ENCODE measurements at regions not wholly inside any gene's neighbourhood (a gene's known extent, or its start where the extent isn't known, plus 50 kb on each side); places are given as distances from the start of the nearest gene placed in this dataset.

DNA sequence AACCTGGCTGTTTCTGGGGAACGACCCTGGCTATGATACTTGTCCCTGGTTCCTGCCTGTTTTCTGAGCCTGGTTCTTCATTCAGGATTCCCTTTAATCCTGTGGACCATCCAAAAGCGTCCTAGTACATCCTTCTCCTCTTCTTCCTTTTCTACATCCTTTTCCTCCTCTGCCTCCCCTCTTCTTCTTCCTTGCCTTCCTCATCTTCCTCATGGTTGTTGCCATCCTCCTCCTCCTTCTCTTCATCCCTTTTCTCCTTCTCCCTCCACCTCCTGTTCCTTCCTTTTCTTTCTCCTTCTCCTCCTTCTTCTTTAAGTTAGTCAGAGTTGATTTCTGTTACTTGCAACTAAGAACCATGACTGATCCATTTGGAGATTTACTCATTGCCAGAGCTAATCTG, 197.8 kb downstream of the FOXD2 start:
- Histone ChIP-seq H2BK120ac (replicated peaks; ENCODE audit: low read depth, low read length) (no peak overlapping the region), H3K79me1 (ENCODE audit: low read depth, low read length) (no peaks in the 10 kb centered on the region), H3K23ac (ENCODE audit: insufficient read length) (no peak overlapping the region), H4K5ac (ENCODE audit: insufficient read length, low read depth, low read length) (no peak overlapping the region), H2BK5ac (ENCODE audit: low read depth, low read length) (no peak overlapping the region), H2AK5ac (ENCODE audit: low read depth, low read length) (no peak overlapping the region), H3K27me3 (replicated peaks in 1 of 4; ENCODE audit: control insufficient read depth in 3 of 4, extremely low read depth in 1 of 4, insufficient read depth in 3 of 4, low read length in 3 of 4) (no peaks in the 10 kb centered on the region), H3K4me3 (ENCODE audit: extremely low read depth in 1 of 4, insufficient read depth in 2 of 4, low read depth in 3 of 4, low read length in 4 of 4) (no peak overlapping the region), H4K20me1 (replicated peaks in 1 of 2; ENCODE audit: control insufficient read depth in 1 of 2, insufficient read depth in 2 of 2, low read length in 2 of 2) (no peaks in the 10 kb centered on the region), H4K8ac (ENCODE audit: extremely low read depth, insufficient read depth, low read length) (no peak overlapping the region), H3K4me2 (ENCODE audit: insufficient read depth in 1 of 2, low read depth in 2 of 2, low read length in 2 of 2) (no peak overlapping the region), H4K91ac (replicated peaks; ENCODE audit: insufficient read length, low read length) (no peak overlapping the region), H2AFZ (ENCODE audit: low read length) (no peak overlapping the region), H3K18ac (ENCODE audit: extremely low read depth, low read length) (no peak overlapping the region), H2BK12ac (ENCODE audit: low read depth, low read length) (no peak overlapping the region), H3K4ac (replicated peaks; ENCODE audit: insufficient read length, low read depth, low read length) (no peak overlapping the region), H3K56ac (replicated peaks; ENCODE audit: insufficient read length, low read depth, low read length) (no peak overlapping the region), H3K14ac (ENCODE audit: insufficient read length) (no peak overlapping the region), H3K4me1 (replicated peaks in 1 of 4; ENCODE audit: control insufficient read depth in 3 of 4, insufficient read depth in 4 of 4, low read length in 3 of 4) (peaks cover 0 to 3% (median 0%) of the 10 kb centered on the region in 4 experiments; a peak in 2 of 7 replicates), H3K23me2 (ENCODE audit: low read depth, low read length) (no peaks in the 10 kb centered on the region), H3K27ac (ENCODE audit: low read depth, low read length) (no peak overlapping the region), H2BK20ac (ENCODE audit: low read length) (no peak overlapping the region), H3K36me3 (ENCODE audit: control insufficient read depth in 2 of 4, insufficient read depth in 4 of 4, low read length in 3 of 4) (no peaks in the 10 kb centered on the region), H3K9ac (replicated peaks in 1 of 4; ENCODE audit: extremely low read depth in 1 of 4, low read depth in 3 of 4, low read length in 3 of 4) (no peak overlapping the region), H3K9me3 (ENCODE audit: insufficient read depth in 2 of 2, low read depth in 1 of 2, low read length in 1 of 2) (no peaks in the 10 kb centered on the region), H2BK15ac (ENCODE audit: low read length) (no peak overlapping the region), H3K79me2 (ENCODE audit: control insufficient read depth in 1 of 2, insufficient read depth in 2 of 2, low read length in 2 of 2) (no peaks in the 10 kb centered on the region)
- POLR2A ChIA-PET (ENCODE audit: partially characterized antibody): no interaction called here
- DNase-seq (ENCODE audit: low read depth in 1 of 2, low spot score in 2 of 2) (no peak), FAIRE-seq (no peak)
- 96% methylated on average over 2 of the region's 2 CpGs; no CpG with 5 or more reads in 1 of the 2 experiments for WGBS, 2 experiments (ENCODE audit: extremely low coverage in 1 of 2, insufficient coverage in 1 of 2, insufficient read length in 1 of 2, insufficient replicate concordance in 2 of 2, low coverage in 1 of 2, low lambda C conversion rate in 2 of 2, missing lambda C conversion rate in 1 of 2)
- CTCF ChIA-PET (ENCODE audit: partially characterized antibody): interaction anchor here (0.9 to 1.9 kb wide), 3 partner anchors 88 to 187 kb away, joined by 3 to 4 read pairs (median 4); no protein-coding TSS in a partner anchor
- no peak for TF ChIP-seq KDM4A (IDR thresholded peaks at IDR 0.05; ENCODE audit: low read depth, low read length, severe bottlenecking)
- TF ChIP-seq, protein P1, sequence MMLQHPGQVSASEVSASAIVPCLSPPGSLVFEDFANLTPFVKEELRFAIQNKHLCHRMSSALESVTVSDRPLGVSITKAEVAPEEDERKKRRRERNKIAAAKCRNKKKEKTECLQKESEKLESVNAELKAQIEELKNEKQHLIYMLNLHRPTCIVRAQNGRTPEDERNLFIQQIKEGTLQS (IDR thresholded peaks at IDR 0.05; ENCODE audit: insufficient read depth, low read depth, low read length): no peak
- TF ChIP-seq RNF2 (IDR thresholded peaks at IDR 0.05; ENCODE audit: borderline replicate concordance, low read depth, low read length, missing control alignments, poor library complexity, severe bottlenecking): no peak
- no peak for TF ChIP-seq TAF7 (optimal IDR thresholded peaks at IDR 0.05; ENCODE audit: borderline replicate concordance, low read depth, low read length)
- TF ChIP-seq BCL11A (IDR thresholded peaks at IDR 0.05; ENCODE audit: low read depth in 2 of 2, low read length in 2 of 2): no peak
- no peak for TF ChIP-seq RFX5 (IDR thresholded peaks at IDR 0.05; ENCODE audit: borderline replicate concordance, low read depth, low read length)
- TF ChIP-seq EGR1 (IDR thresholded peaks at IDR 0.05; ENCODE audit: borderline replicate concordance, low read depth, low read length): no peak
- no peak for TF ChIP-seq CEBPB (IDR thresholded peaks at IDR 0.05; ENCODE audit: low read depth, low read length)
- no peak for TF ChIP-seq SAP30 (IDR thresholded peaks at IDR 0.05; ENCODE audit: insufficient read depth, insufficient replicate concordance, low read length)
- no peak for TF ChIP-seq BRCA1 (IDR thresholded peaks at IDR 0.05; ENCODE audit: low read depth, low read length)
- TF ChIP-seq JUND (IDR thresholded peaks at IDR 0.05; ENCODE audit: low read length): no peak
- TF ChIP-seq EP300 (IDR thresholded peaks at IDR 0.05; ENCODE audit: borderline replicate concordance in 1 of 2, low read depth in 2 of 2, low read length in 2 of 2): no peak
- TF ChIP-seq TAF1 (IDR thresholded peaks at IDR 0.05; ENCODE audit: low read depth, low read length): no peak
- no peak for TF ChIP-seq POU5F1 (IDR thresholded peaks at IDR 0.05; ENCODE audit: low read depth, low read length)

All from H1 (cell line).